GM23248 (cell line): ENCODE measurements at regions not wholly inside any gene's neighbourhood (a gene's known extent, or its start where the extent isn't known, plus 50 kb on each side); places are given as distances from the start of the nearest gene placed in this dataset.
"Not testable (repeated sequence)": the region's sequence is repeated elsewhere in the genome, so short reads cannot be mapped to it uniquely, and the experiment has no call there.

Experiments
- DNase-seq: peaks from one replicate; pipeline ENCODE4 v3.0.0-alpha.2; 2015
- H2AFZ ChIP-seq: fragments of 200-600 bp; sonication (generic); 2 replicates; pipeline ENCODE4 v1.6.1; 2016; ENCODE audit warnings: antibody characterized with exemption
- H3F3A ChIP-seq: fragments of 200-600 bp; sonication (generic); 2 replicates; pipeline ENCODE4 v1.6.1; 2016; ENCODE audit warnings: mild to moderate bottlenecking, antibody characterized with exemption, mixed run types; ENCODE audit not compliant: insufficient read depth
- H3K27ac ChIP-seq: fragments of 200-600 bp; sonication (generic); 2 replicates; pipeline ENCODE4 v1.5.1; 2016; ENCODE audit warnings: mild to moderate bottlenecking
- H3K27me3 ChIP-seq: fragments of 200-600 bp; sonication (generic); replicated peaks from 2 replicates; pipeline ENCODE4 v1.6.1; 2016; ENCODE audit warnings: mild to moderate bottlenecking; ENCODE audit not compliant: insufficient read depth
- H3K36me3 ChIP-seq: fragments of 200-600 bp; sonication (generic); 2 replicates; pipeline ENCODE4 v1.6.1; 2016; ENCODE audit warnings: low read depth, mild to moderate bottlenecking
- H3K4me1 ChIP-seq: fragments of 200-600 bp; sonication (generic); 2 replicates; pipeline ENCODE4 v1.6.1; 2016; ENCODE audit warnings: mild to moderate bottlenecking; ENCODE audit not compliant: insufficient read depth
- H3K4me2 ChIP-seq: fragments of 200-600 bp; sonication (generic); one replicate; pipeline ENCODE4 v1.6.1; 2016; ENCODE audit warnings: mild to moderate bottlenecking; ENCODE audit not compliant: unreplicated experiment
- H3K4me3 ChIP-seq: fragments of 200-600 bp; sonication (generic); 2 replicates; pipeline ENCODE4 v1.5.1; 2016; ENCODE audit warnings: mild to moderate bottlenecking
- H3K79me2 ChIP-seq: fragments of 200-600 bp; sonication (generic); 2 replicates; pipeline ENCODE4 v1.6.1; 2016; ENCODE audit warnings: mild to moderate bottlenecking; ENCODE audit not compliant: insufficient read depth
- H3K9ac ChIP-seq: fragments of 200-600 bp; sonication (generic); 2 replicates; pipeline ENCODE4 v1.6.1; 2016; ENCODE audit warnings: mild to moderate bottlenecking
- H3K9me2 ChIP-seq: fragments of 200-600 bp; sonication (generic); 2 replicates; pipeline ENCODE4 v1.6.1; 2016; ENCODE audit warnings: mixed run types, mild to moderate bottlenecking, moderate library complexity; ENCODE audit not compliant: insufficient read depth
- H3K9me3 ChIP-seq: fragments of 200-600 bp; sonication (generic); one replicate; pipeline ENCODE4 v1.6.1; 2017; ENCODE audit warnings: low read depth
- H4K20me1 ChIP-seq: fragments of 200-600 bp; sonication (generic); 2 replicates; pipeline ENCODE4 v1.6.0; 2016; ENCODE audit not compliant: insufficient read depth
- EZH2 ChIP-seq: fragments of 200-600 bp; sonication (generic); IDR thresholded peaks from 2 replicates; pipeline ENCODE4 v1.6.1; 2018; ENCODE audit warnings: antibody characterized with exemption, mild to moderate bottlenecking; ENCODE audit not compliant: insufficient read depth, poor library complexity, severe bottlenecking
- EZH2phosphoT487 ChIP-seq: fragments of 200-600 bp; sonication (generic); IDR thresholded peaks from 2 replicates; pipeline ENCODE4 v1.6.1; 2018; ENCODE audit warnings: antibody characterized with exemption, moderate library complexity, mild to moderate bottlenecking, low read depth; ENCODE audit not compliant: insufficient read depth
- WGBS, 2 experiments: methylation state at CpG; one replicate each; pipeline ENCODE4 v1.1.6; 2015 to 2017; ENCODE audit warnings: low lambda C conversion rate in 2 of 2, low coverage in 1 of 2; ENCODE audit errors: missing lambda C conversion rate in 2 of 2; 5-methylcytosine and 5-hydroxymethylcytosine counted together
- in situ Hi-C: fragments of 300-500 bp; cut with MboI; formaldehyde crosslinking; loops from 2 replicates; pipeline ENCODE4 v1.15.0; 2020

DNA sequence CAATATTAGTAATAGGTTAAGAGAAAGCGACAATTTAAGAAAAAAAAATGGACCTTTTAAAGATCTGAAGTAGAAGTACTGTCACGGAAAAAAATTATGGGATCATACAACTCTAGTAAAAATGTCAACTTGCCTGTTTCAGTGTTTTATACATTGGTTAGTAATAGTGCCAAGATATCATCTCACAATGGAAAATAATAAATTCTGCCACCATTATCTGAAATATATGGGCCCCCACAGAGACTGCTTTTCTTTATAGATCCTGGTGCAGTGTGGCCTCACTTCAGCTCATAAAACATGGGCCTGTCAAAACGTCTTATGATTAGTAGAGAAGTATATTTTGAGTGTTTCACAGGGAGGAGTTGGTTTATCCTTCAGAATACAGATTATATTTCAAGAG, 266.3 kb upstream of the EPHA6 start:
- Histone ChIP-seq H3K27me3 (no peaks in the 10 kb centered on the region), H2AFZ (no peak overlapping the region), H3K9ac (no peak overlapping the region), H3K79me2 (no peaks in the 10 kb centered on the region), H3K4me1 (no peaks in the 10 kb centered on the region), H4K20me1 (no peaks in the 10 kb centered on the region), H3K27ac (no peak overlapping the region), H3K9me2 (no peaks in the 10 kb centered on the region), H3F3A (no peaks in the 10 kb centered on the region), H3K36me3 (no peaks in the 10 kb centered on the region), H3K4me2 (no peak overlapping the region), H3K9me3 (no peaks in the 10 kb centered on the region), H3K4me3 (no peak overlapping the region)
- in situ Hi-C loops, result no loop called here
- TF ChIP-seq EZH2 (no peak), EZH2phosphoT487 (no peak)
- DNase-seq, result no peak
- WGBS, 2 experiments, result 4 to 13% methylated on average over 3 of the region's 3 CpGs

DNA sequence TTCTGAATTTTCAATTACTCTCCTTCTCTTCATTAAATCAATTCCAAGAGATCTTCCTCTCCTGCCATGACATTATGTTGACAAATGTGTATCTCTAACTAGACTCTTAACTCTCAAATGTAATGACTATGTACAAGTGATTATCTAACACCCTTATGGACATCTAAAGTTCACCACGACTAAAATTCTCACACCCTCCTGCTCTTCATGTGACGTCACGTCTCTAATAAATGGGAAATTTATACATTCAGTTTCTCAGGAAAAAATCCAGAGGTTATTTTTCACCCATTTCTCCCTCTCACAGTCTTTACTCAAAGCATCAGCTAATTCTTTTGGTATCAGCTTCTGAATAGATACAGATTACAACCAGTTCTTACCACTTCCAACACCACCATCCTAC, 237.5 kb upstream of the EPHA6 start:
- Histone ChIP-seq H4K20me1 (no peaks in the 10 kb centered on the region), H3K79me2 (no peaks in the 10 kb centered on the region), H3K27ac (no peak overlapping the region), H3K9ac (no peak overlapping the region), H3K36me3 (no peaks in the 10 kb centered on the region), H3K9me3 (no peaks in the 10 kb centered on the region), H3K4me1 (no peaks in the 10 kb centered on the region), H3K9me2 (no peaks in the 10 kb centered on the region), H3F3A (no peaks in the 10 kb centered on the region), H3K4me3 (no peak overlapping the region), H3K27me3 (no peaks in the 10 kb centered on the region), H3K4me2 (no peak overlapping the region), H2AFZ (no peak overlapping the region)
- in situ Hi-C loops, result no loop called here
- WGBS, 2 experiments, result 48 to 54% methylated on average over 3 of the region's 3 CpGs
- TF ChIP-seq EZH2, result no peak
- TF ChIP-seq EZH2phosphoT487, result no peak
- no peak for DNase-seq

GRCh38 chr3:96584066-96584465, 230.3 kb upstream of the EPHA6 start:
- in situ Hi-C loops, result no loop called here

DNA sequence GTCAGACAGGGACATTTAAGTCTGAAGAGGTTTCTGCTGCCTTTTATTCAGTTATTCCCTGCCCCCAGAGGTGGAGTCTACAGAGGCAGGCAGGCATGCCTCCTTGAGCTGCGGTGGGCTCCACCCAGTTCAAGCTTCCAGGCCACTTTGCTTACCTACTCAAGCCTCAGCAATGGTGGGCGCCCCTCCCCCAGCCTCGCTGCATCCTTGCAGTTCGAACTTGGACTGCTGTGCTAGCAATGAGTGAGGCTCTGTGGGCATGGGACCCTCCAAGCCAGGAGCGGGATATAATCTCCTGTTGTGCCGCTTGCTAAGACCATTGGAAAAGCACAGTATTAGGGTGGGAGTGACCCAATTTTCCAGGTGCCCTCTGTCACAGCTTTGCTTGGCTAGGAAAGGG, 207.5 kb upstream of the EPHA6 start:
- DNase-seq, H2AFZ ChIP-seq, H3F3A ChIP-seq, H3K27ac ChIP-seq, H3K4me2 ChIP-seq, H3K27me3 ChIP-seq, H3K4me3 ChIP-seq, H4K20me1 ChIP-seq, H3K9ac ChIP-seq, H3K4me1 ChIP-seq, H3K79me2 ChIP-seq, H3K9me3 ChIP-seq, H3K36me3 ChIP-seq, in situ Hi-C loops, H3K9me2 ChIP-seq: not testable (repeated sequence)
- 24 to 29% methylated on average over 6 of the region's 6 CpGs for WGBS, 2 experiments

More at GRCh38 chr3:96584066-96584465, 230.3 kb upstream of the EPHA6 start:
- H2AFZ ChIP-seq, result no peak overlapping the region
- H3K79me2 ChIP-seq, result no peaks in the 10 kb centered on the region
- H3K36me3 ChIP-seq, result no peaks in the 10 kb centered on the region
- peaks cover 4% of the 10 kb centered on the region for H3K9me3 ChIP-seq
- H3K4me1 ChIP-seq, result no peaks in the 10 kb centered on the region
- no peaks in the 10 kb centered on the region for H4K20me1 ChIP-seq
- no peak overlapping the region for H3K4me3 ChIP-seq
- no peaks in the 10 kb centered on the region for H3K9me2 ChIP-seq
- H3K27me3 ChIP-seq, result no peaks in the 10 kb centered on the region
- no peak for DNase-seq
- TF ChIP-seq EZH2phosphoT487 (no peak), EZH2 (no peak)
- no peaks in the 10 kb centered on the region for H3F3A ChIP-seq
- H3K9ac ChIP-seq, result no peak overlapping the region
- no peak overlapping the region for H3K4me2 ChIP-seq
- no peak overlapping the region for H3K27ac ChIP-seq

DNA sequence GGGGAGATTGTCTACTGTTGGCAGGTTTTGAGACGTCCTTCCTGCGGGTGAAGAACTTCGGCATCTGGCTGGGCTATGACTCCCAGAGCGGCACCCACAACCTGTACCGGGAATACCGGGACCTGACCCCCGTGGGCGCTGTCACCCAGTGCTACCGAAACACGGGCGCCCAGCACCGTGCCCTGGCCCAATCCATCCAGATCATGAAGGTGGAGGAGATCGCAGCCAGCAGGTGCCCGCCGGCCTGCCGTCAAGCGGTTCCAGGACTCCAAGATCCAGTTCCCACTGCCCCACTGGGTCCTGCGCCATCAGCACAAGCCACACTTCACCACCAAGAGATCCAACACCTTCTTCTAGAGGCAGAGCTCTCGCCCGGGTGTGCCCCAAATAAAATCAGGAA, 194.9 kb upstream of the EPHA6 start:
- Histone ChIP-seq H3K9me3 (no peaks in the 10 kb centered on the region), H3K27me3 (no peaks in the 10 kb centered on the region), H3K9ac (no peak overlapping the region), H3K9me2 (no peaks in the 10 kb centered on the region), H3K4me3 (no peak overlapping the region), H4K20me1 (no peaks in the 10 kb centered on the region), H3K4me2 (no peak overlapping the region), H3K27ac (no peak overlapping the region), H2AFZ (no peak overlapping the region), H3F3A (no peaks in the 10 kb centered on the region), H3K36me3 (no peaks in the 10 kb centered on the region), H3K4me1 (no peaks in the 10 kb centered on the region), H3K79me2 (no peaks in the 10 kb centered on the region)
- 76 to 78% methylated on average over 20 of the region's 20 CpGs for WGBS, 2 experiments
- in situ Hi-C loops, result no loop called here
- TF ChIP-seq EZH2phosphoT487 (no peak), EZH2 (no peak)
- DNase-seq, result no peak
